ENCODE measurements at regions not wholly inside any gene's neighbourhood (a gene's known extent, or its start where the extent isn't known, plus 50 kb on each side); places are given as distances from the start of the nearest gene placed in this dataset.

DNA sequence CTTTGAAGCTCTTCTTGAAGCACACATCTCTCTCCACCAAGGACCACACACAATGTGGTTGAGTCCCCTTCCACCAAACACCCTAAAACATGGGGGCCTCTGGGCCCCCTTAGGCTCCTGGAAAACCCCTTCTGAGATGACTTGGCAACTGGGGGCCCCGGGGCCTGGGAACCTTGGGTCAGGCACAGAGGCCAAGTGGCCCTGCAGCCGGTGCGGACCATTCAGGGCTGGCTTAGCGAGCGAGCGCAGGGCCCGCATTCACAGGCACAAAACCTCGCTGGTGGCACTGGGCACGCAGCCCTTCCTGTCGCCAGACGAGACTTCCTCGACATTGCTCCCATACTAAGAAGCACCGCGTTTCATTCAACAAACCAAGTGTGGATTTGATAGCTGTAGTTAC is 111.2 kb upstream of the ID2 start:
- CTCF ChIA-PET: no interaction called here
- no peak for TF ChIP-seq ZNF155 (tag by site-specific recombination; IDR thresholded peaks at IDR 0.05)
- TF ChIP-seq ZNF707 (tag by site-specific recombination; IDR thresholded peaks at IDR 0.05): no peak
- TF ChIP-seq, protein P1, sequence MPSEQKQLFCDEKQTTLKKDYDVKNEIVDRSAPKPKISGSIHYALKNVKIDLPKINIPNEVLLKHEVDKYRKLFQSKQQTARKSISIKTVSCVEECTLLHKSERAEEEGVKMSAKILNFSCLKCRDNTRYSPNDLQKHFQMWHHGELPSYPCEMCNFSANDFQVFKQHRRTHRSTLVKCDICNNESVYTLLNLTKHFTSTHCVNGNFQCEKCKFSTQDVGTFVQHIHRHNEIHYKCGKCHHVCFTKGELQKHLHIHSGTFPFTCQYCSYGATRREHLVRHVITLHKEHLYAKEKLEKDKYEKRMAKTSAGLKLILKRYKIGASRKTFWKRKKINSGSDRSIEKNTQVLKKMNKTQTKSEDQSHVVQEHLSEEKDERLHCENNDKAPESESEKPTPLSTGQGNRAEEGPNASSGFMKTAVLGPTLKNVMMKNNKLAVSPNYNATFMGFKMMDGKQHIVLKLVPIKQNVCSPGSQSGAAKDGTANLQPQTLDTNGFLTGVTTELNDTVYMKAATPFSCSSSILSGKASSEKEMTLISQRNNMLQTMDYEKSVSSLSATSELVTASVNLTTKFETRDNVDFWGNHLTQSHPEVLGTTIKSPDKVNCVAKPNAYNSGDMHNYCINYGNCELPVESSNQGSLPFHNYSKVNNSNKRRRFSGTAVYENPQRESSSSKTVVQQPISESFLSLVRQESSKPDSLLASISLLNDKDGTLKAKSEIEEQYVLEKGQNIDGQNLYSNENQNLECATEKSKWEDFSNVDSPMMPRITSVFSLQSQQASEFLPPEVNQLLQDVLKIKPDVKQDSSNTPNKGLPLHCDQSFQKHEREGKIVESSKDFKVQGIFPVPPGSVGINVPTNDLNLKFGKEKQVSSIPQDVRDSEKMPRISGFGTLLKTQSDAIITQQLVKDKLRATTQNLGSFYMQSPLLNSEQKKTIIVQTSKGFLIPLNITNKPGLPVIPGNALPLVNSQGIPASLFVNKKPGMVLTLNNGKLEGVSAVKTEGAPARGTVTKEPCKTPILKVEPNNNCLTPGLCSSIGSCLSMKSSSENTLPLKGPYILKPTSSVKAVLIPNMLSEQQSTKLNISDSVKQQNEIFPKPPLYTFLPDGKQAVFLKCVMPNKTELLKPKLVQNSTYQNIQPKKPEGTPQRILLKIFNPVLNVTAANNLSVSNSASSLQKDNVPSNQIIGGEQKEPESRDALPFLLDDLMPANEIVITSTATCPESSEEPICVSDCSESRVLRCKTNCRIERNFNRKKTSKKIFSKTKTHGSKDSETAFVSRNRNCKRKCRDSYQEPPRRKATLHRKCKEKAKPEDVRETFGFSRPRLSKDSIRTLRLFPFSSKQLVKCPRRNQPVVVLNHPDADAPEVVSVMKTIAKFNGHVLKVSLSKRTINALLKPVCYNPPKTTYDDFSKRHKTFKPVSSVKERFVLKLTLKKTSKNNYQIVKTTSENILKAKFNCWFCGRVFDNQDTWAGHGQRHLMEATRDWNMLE (tag by site-specific recombination; conservative IDR thresholded peaks at IDR 0.05; ENCODE audit: low read depth): no peak
- TF ChIP-seq GLI2 (tag by site-specific recombination; IDR thresholded peaks at IDR 0.05; ENCODE audit: borderline replicate concordance, low read depth): no peak
- TF ChIP-seq ZNF654 (tag by site-specific recombination; IDR thresholded peaks at IDR 0.05; ENCODE audit: low read depth): no peak
- no peak for TF ChIP-seq ZNF423 (tag by site-specific recombination; IDR thresholded peaks at IDR 0.05)
- TF ChIP-seq KLF1 (tag by site-specific recombination; IDR thresholded peaks at IDR 0.05): no peak
- TF ChIP-seq, protein P2, sequence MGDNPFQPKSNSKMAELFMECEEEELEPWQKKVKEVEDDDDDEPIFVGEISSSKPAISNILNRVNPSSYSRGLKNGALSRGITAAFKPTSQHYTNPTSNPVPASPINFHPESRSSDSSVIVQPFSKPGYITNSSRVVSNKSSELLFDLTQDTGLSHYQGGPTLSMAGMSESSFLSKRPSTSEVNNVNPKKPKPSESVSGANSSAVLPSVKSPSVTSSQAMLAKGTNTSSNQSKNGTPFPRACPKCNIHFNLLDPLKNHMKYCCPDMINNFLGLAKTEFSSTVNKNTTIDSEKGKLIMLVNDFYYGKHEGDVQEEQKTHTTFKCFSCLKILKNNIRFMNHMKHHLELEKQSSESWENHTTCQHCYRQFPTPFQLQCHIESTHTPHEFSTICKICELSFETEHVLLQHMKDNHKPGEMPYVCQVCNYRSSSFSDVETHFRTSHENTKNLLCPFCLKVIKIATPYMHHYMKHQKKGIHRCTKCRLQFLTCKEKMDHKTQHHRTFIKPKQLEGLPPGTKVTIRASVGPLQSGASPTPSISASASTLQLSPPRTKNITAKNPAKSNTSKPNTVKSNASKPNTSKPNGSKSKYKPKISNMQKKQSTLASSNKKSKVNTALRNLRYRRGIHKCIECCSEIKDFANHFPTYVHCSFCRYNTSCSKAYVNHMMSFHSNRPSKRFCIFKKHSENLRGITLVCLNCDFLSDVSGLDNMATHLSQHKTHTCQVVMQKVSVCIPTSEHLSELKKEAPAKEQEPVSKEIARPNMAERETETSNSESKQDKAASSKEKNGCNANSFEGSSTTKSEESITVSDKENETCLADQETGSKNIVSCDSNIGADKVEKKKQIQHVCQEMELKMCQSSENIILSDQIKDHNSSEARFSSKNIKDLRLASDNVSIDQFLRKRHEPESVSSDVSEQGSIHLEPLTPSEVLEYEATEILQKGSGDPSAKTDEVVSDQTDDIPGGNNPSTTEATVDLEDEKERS (tag by site-specific recombination; IDR thresholded peaks at IDR 0.05): no peak
- Histone ChIP-seq H3K4me1 (ENCODE audit: control insufficient read depth, insufficient read depth, low read length) (no peaks in the 10 kb centered on the region), H3K36me3 (ENCODE audit: control insufficient read depth in 2 of 2, insufficient read depth in 1 of 2, low read length in 2 of 2) (no peaks in the 10 kb centered on the region), H3K9me3 (ENCODE audit: control insufficient read depth, insufficient read depth, low read depth, low read length) (no peaks in the 10 kb centered on the region), H3K27ac (ENCODE audit: extremely low read depth, low read depth, low read length) (no peak overlapping the region), H3K4me3 (ENCODE audit: low read depth, low read length) (no peak overlapping the region)
- POLR2A ChIA-PET: interaction anchor here (1.0 kb wide), 1 partner anchor 111 kb away, joined by 4 read pairs; the partner anchor contains the start of gene ID2

GRCh38 chr2:8571301-8571791 is 110.5 kb upstream of the ID2 start:
- ChIA-PET POLR2A (interaction anchor here (1.1 kb wide), 1 partner anchor 110 kb away, joined by 6 read pairs; the partner anchor contains the start of gene ID2), CTCF (interaction anchor here (0.6 kb wide), 1 partner anchor 1059 kb away, joined by 3 read pairs; no protein-coding TSS in a partner anchor)
- no peaks in the 10 kb centered on the region for H3K4me1 ChIP-seq (ENCODE audit: control insufficient read depth, insufficient read depth, low read length)
- H3K9me3 ChIP-seq (ENCODE audit: control insufficient read depth, insufficient read depth, low read depth, low read length): no peaks in the 10 kb centered on the region
- H3K36me3 ChIP-seq (ENCODE audit: control insufficient read depth in 2 of 2, insufficient read depth in 1 of 2, low read length in 2 of 2): no peaks in the 10 kb centered on the region
- TF ChIP-seq ZNF266 (tag by site-specific recombination; IDR thresholded peaks at IDR 0.05; ENCODE audit: low read depth) (no peak), ZNF658 (tag by site-specific recombination; IDR thresholded peaks at IDR 0.05) (no peak), ZNF654 (tag by site-specific recombination; IDR thresholded peaks at IDR 0.05; ENCODE audit: low read depth) (no peak), ZNF133 (tag by site-specific recombination; IDR thresholded peaks at IDR 0.05) (no peak), ZNF184 (tag by site-specific recombination; IDR thresholded peaks at IDR 0.05) (no peak)
- TF ChIP-seq, protein P3, sequence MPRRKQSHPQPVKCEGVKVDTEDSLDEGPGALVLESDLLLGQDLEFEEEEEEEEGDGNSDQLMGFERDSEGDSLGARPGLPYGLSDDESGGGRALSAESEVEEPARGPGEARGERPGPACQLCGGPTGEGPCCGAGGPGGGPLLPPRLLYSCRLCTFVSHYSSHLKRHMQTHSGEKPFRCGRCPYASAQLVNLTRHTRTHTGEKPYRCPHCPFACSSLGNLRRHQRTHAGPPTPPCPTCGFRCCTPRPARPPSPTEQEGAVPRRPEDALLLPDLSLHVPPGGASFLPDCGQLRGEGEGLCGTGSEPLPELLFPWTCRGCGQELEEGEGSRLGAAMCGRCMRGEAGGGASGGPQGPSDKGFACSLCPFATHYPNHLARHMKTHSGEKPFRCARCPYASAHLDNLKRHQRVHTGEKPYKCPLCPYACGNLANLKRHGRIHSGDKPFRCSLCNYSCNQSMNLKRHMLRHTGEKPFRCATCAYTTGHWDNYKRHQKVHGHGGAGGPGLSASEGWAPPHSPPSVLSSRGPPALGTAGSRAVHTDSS (tag by site-specific recombination; IDR thresholded peaks at IDR 0.05): no peak
- no peak overlapping the region for H3K4me3 ChIP-seq (ENCODE audit: low read depth, low read length)
- H3K27ac ChIP-seq (ENCODE audit: extremely low read depth, low read depth, low read length): no peak overlapping the region
